Duodenal mucosa (tissue), 2 donors: ENCODE measurements at regions not wholly inside any gene's neighbourhood (a gene's known extent, or its start where the extent isn't known, plus 50 kb on each side); places are given as distances from the start of the nearest gene placed in this dataset.

Experiments used
- H3K27ac ChIP-seq: one replicate; pipeline ENCODE4 v1.7.0; 2013; ENCODE audit warnings: low read depth, low read length
- H3K27me3 ChIP-seq, 2 donors: one replicate each; pipeline ENCODE4 v1.7.0; 2013; ENCODE audit warnings: low read length in 2 of 2, control low read depth in 1 of 2; ENCODE audit not compliant: insufficient read depth in 2 of 2, control insufficient read depth in 1 of 2
- H3K36me3 ChIP-seq, 2 donors: one replicate each; pipeline ENCODE4 v1.7.0; 2013; ENCODE audit warnings: low read length in 2 of 2, control low read depth in 1 of 2; ENCODE audit not compliant: insufficient read depth in 2 of 2, control insufficient read depth in 1 of 2
- H3K4me1 ChIP-seq, 2 donors: one replicate each; pipeline ENCODE4 v1.7.0; 2013; ENCODE audit warnings: low read length in 2 of 2, control low read depth in 1 of 2; ENCODE audit not compliant: insufficient read depth in 2 of 2, control insufficient read depth in 1 of 2
- H3K4me3 ChIP-seq, 2 donors: one replicate each; pipeline ENCODE4 v1.7.0; 2013; ENCODE audit warnings: low read length in 2 of 2, low read depth in 1 of 2
- H3K9ac ChIP-seq, 2 donors: one replicate each; pipeline ENCODE4 v1.7.0; 2013; ENCODE audit warnings: low read length in 2 of 2, low read depth in 1 of 2
- H3K9me3 ChIP-seq, 2 donors: one replicate each; pipeline ENCODE4 v1.7.0; 2013; ENCODE audit warnings: low read length in 2 of 2, control low read depth in 1 of 2; ENCODE audit not compliant: control insufficient read depth in 1 of 2

DNA sequence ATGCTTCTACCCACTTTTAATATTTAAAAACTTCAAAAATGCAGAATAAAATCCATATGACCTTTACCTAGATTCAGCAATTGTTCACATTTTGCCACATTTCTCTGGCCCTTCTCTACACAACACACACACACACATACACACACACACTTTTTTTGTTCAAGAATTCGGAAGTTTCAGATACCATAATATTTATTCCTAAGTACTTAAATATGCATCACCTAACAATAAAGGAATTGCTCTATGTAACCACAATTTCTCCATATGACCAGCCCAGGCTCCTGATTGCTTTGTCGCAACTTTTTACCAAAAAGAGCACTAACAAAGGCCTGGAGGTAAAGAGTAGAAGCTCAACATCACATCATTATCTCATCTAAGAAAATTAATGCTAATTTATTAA lies 106.6 kb downstream of the FAS start:
- no peak overlapping the region for H3K27ac ChIP-seq
- H3K4me1 ChIP-seq = no peaks in the 10 kb centered on the region
- H3K27me3 ChIP-seq = no peaks in the 10 kb centered on the region
- no peaks in the 10 kb centered on the region for H3K9me3 ChIP-seq
- H3K36me3 ChIP-seq = no peaks in the 10 kb centered on the region
- no peak overlapping the region for H3K4me3 ChIP-seq
- H3K9ac ChIP-seq = no peak overlapping the region

- Histone ChIP-seq H3K9ac (no peak overlapping the region), H3K27me3 (no peaks in the 10 kb centered on the region), H3K36me3 (no peaks in the 10 kb centered on the region)
Observed at GRCh38 chr10:89095701-89096391, 105.2 kb downstream of the FAS start.

DNA sequence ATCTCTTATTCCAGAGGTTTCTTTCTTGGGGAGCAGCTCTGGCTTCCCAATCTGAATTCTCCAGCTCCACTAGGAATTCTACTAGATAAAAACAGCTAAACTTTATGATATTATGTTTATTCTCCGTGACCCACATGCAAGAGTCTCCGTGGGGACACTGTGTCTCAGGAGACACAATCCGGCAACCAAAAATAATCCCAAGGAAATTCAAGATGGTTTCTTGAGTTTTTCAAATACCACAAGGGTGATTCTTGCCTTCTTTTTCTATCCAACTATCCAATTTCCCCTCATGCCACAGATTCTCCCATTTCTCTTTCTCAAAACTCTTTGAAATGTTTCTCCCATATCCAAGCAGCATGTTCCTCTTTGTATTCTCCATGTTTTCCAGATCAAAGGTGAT lies 103.1 kb downstream of the FAS start:
- Histone ChIP-seq H3K36me3 (no peaks in the 10 kb centered on the region), H3K27me3 (no peaks in the 10 kb centered on the region)

More at GRCh38 chr10:89095701-89096391, 105.2 kb downstream of the FAS start:
- Histone ChIP-seq H3K4me1 (peaks cover 0 to 6% of the 10 kb centered on the region in 2 donors), H3K4me3 (no peak overlapping the region), H3K27ac (no peak overlapping the region), H3K9me3 (no peaks in the 10 kb centered on the region)

DNA sequence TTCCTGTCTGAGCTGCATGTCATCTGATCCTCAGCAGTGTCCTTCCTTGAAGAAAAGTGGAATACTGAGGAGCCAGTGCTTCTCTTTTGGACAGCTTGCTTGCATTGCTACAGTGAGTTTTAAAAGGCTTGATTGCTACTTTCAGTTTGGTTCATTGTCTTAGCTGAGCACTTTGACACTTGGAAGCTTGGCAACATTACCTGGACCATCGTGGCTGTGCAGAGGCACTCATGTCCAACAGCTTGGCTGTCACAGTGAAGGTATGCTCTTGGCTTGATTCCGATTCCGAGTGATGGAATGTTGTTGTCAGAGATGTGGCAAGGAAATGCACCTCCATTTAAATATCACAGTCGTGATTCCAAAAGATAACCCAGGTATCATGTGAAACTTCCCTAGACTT lies 102.4 kb downstream of the FAS start:
- Histone ChIP-seq H3K4me3 (no peak overlapping the region), H3K36me3 (no peaks in the 10 kb centered on the region), H3K4me1 (peaks cover 0 to 9% of the 10 kb centered on the region in 2 donors), H3K27me3 (no peaks in the 10 kb centered on the region), H3K9ac (no peak overlapping the region), H3K27ac (no peak overlapping the region), H3K9me3 (no peaks in the 10 kb centered on the region)

More for the DNA sequence above, 103.1 kb downstream of the FAS start:
- Histone ChIP-seq H3K9ac (no peak overlapping the region), H3K9me3 (no peaks in the 10 kb centered on the region), H3K4me1 (peaks cover 0 to 9% of the 10 kb centered on the region in 2 donors), H3K27ac (no peak overlapping the region), H3K4me3 (no peak overlapping the region)

GRCh38 chr10:89092439-89092838 lies 101.8 kb downstream of the FAS start:
- Histone ChIP-seq H3K4me1 (peaks cover 0 to 9% of the 10 kb centered on the region in 2 donors), H3K36me3 (no peaks in the 10 kb centered on the region), H3K27ac (no peak overlapping the region), H3K27me3 (no peaks in the 10 kb centered on the region), H3K9me3 (no peaks in the 10 kb centered on the region), H3K4me3 (no peak overlapping the region), H3K9ac (no peak overlapping the region)

DNA sequence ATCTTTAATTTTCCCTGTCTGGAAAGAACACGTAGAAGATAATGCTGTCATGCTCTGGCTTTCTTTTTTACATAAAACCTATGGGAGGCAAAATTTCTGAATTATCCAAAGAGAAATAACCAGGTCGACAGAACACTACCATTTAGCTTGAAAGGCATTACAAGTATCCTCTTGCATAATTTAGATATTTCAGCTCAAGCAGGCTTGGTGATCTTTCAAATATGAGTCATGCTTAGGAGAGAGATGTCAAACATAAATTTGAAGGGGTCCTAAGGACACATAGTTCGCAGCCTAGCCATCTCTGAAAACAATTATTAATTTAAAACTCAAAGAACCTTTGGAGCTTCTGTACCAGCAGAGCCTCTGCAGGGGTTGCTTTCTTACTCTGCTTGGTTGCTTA lies 100.9 kb downstream of the FAS start:
- Histone ChIP-seq H3K4me3 (no peak overlapping the region), H3K36me3 (no peaks in the 10 kb centered on the region), H3K27me3 (no peaks in the 10 kb centered on the region), H3K4me1 (peaks cover 0 to 9% of the 10 kb centered on the region in 2 donors), H3K9me3 (no peaks in the 10 kb centered on the region), H3K9ac (no peak overlapping the region), H3K27ac (no peak overlapping the region)

- Histone ChIP-seq H3K27me3 (no peaks in the 10 kb centered on the region), H3K4me1 (peaks cover 0 to 9% of the 10 kb centered on the region in 2 donors), H3K4me3 (no peak overlapping the region), H3K27ac (no peak overlapping the region), H3K36me3 (no peaks in the 10 kb centered on the region), H3K9me3 (no peaks in the 10 kb centered on the region), H3K9ac (no peak overlapping the region)
Observed at GRCh38 chr10:89090756-89091445, 100.3 kb downstream of the FAS start.

DNA sequence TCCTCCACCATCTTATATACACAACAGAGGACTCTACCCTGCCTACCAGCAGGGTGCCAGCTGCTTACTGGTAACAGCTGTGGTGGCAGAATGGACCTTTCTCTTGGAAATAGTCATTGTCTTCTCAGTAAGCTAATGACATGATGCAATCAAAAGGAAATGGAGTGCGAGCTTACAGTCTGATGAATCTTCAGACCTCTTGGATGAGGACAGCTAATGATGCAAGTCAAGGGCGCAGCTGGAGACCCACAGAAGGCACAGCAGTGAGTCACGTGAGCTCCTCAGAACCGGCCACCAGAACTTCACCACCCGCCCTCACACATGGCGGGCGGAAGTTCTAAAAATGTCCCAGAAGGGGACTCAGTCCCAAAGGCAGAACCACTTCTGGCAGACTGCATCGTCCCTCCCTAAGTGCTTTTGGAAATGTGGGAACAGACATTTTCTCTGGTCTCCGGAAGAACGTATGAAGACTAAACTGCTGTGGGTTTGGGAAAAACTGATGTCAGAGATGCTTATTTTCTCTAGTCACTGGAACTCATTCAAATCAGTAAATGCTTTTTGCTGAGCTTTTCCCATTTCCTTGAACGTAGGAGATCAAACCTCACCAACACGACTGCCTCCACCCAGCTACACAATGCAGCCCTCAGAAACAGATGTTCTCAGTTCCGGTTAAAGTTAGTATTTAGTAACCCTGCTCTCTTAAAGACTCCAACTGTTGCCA lies 96.4 kb downstream of the FAS start:
- peaks cover 0 to 9% of the 10 kb centered on the region in 2 donors for H3K4me1 ChIP-seq
- H3K9ac ChIP-seq = no peak overlapping the region
- no peak overlapping the region for H3K4me3 ChIP-seq
- no peaks in the 10 kb centered on the region for H3K36me3 ChIP-seq
- H3K9me3 ChIP-seq = no peaks in the 10 kb centered on the region
- H3K27ac ChIP-seq = peak overlapping the region; percentile 41
- H3K27me3 ChIP-seq = no peaks in the 10 kb centered on the region

DNA sequence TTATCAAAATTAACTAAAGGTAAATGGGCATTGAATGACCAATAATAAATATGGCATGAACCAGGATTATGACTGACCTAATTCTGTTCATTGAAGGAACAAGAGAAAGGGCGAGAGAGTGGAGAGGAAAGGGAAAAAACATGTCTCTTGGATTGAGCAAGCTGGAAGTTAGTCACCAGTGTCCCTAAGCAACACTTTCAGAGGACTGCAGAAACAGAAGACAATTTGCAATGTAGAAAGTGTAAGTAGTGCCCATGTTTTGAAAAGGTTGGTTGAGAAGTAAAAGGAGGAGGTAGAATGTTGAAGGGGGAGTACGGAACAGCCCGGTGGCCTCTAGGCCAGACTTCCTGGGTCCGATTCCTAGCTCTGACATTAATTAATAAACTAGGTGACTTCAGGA lies 94.6 kb downstream of the FAS start:
- H3K36me3 ChIP-seq = no peaks in the 10 kb centered on the region
- no peaks in the 10 kb centered on the region for H3K9me3 ChIP-seq
- no peak overlapping the region for H3K4me3 ChIP-seq
- H3K9ac ChIP-seq = no peak overlapping the region
- H3K27ac ChIP-seq = no peak overlapping the region
- no peaks in the 10 kb centered on the region for H3K4me1 ChIP-seq
- H3K27me3 ChIP-seq = no peaks in the 10 kb centered on the region

DNA sequence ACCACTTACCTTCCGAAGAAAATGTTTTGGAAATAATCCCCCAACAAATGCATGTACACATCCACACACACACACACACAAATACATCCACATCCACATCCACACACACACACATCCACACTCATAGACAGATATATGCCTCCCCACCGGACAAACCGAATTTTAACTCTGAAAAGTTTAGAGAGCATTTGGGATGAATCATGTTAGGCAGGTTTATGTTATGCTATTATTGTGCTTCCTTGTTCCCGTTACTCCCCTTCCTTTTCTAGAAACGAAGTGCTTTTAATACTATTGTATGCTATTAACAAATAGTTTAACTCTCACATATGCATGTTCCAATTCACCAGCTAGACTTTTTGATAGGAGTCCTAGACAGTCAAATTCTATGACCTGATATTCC lies 91.5 kb downstream of the FAS start:
- no peaks in the 10 kb centered on the region for H3K27me3 ChIP-seq
- no peak overlapping the region for H3K27ac ChIP-seq
- no peaks in the 10 kb centered on the region for H3K9me3 ChIP-seq
- no peak overlapping the region for H3K9ac ChIP-seq
- no peak overlapping the region for H3K4me3 ChIP-seq
- no peaks in the 10 kb centered on the region for H3K36me3 ChIP-seq
- H3K4me1 ChIP-seq = no peaks in the 10 kb centered on the region
